GM21447 (cell line): ENCODE measurements at regions not wholly inside any gene's neighbourhood (a gene's known extent, or its start where the extent isn't known, plus 50 kb on each side); places are given as distances from the start of the nearest gene placed in this dataset.
"Not testable (repeated sequence)": the region's sequence is repeated elsewhere in the genome, so short reads cannot be mapped to it uniquely, and the experiment has no call there.

ENCODE experiments used
- ATAC-seq: cut with Tn5 transposase; IDR thresholded peaks from one replicate; pipeline ENCODE4 v1.9.1; 2021; ENCODE audit not compliant: unreplicated experiment

GRCh38 chr7:42573881-42574672 lies 337.1 kb upstream of the GLI3 start:
- ATAC-seq = no peak

GRCh38 chr7:42572561-42572960 lies 335.6 kb upstream of the GLI3 start:
- no peak for ATAC-seq

GRCh38 chr7:42572056-42572455 lies 335.0 kb upstream of the GLI3 start:
- no peak for ATAC-seq

- no peak for ATAC-seq
Measured at GRCh38 chr7:42570944-42571343, 333.9 kb upstream of the GLI3 start.

- no peak for ATAC-seq
Measured at GRCh38 chr7:42567051-42567450, 330.0 kb upstream of the GLI3 start.

GRCh38 chr7:42561797-42562196 lies 324.8 kb upstream of the GLI3 start:
- no peak for ATAC-seq

GRCh38 chr7:42560866-42561265 lies 323.9 kb upstream of the GLI3 start:
- ATAC-seq = no peak

GRCh38 chr7:42554932-42555331 lies 317.9 kb upstream of the GLI3 start:
- ATAC-seq = not testable (repeated sequence)

- ATAC-seq = no peak
Measured at GRCh38 chr7:42552227-42552626, 315.2 kb upstream of the GLI3 start.

GRCh38 chr7:42550706-42551470 lies 313.9 kb upstream of the GLI3 start:
- ATAC-seq = no peak

GRCh38 chr7:42549866-42550485 lies 313.0 kb upstream of the GLI3 start:
- no peak for ATAC-seq

- ATAC-seq = no peak
Measured at GRCh38 chr7:42548816-42549611, 312.0 kb upstream of the GLI3 start.

- no peak for ATAC-seq
Measured at GRCh38 chr7:42545049-42545724, 308.2 kb upstream of the GLI3 start.

- ATAC-seq = no peak
Measured at GRCh38 chr7:42543953-42544352, 306.9 kb upstream of the GLI3 start.

GRCh38 chr7:42542446-42542845 lies 305.4 kb upstream of the GLI3 start:
- ATAC-seq = not testable (repeated sequence)

- ATAC-seq = no peak
Measured at GRCh38 chr7:42534441-42534840, 297.4 kb upstream of the GLI3 start.

- no peak for ATAC-seq
Measured at GRCh38 chr7:42527004-42527403, 290.0 kb upstream of the GLI3 start.

- ATAC-seq = no peak
Measured at GRCh38 chr7:42522227-42522991, 285.4 kb upstream of the GLI3 start.

- no peak for ATAC-seq
Measured at GRCh38 chr7:42511027-42511426, 274.0 kb upstream of the GLI3 start.

- ATAC-seq = no peak
Measured at GRCh38 chr7:42506097-42506496, 269.1 kb upstream of the GLI3 start.
